EL (cell line): ENCODE measurements at regions not wholly inside any gene's neighbourhood (a gene's known extent, or its start where the extent isn't known, plus 50 kb on each side); places are given as distances from the start of the nearest gene placed in this dataset.
"Not testable (repeated sequence)": the region's sequence is repeated elsewhere in the genome, so short reads cannot be mapped to it uniquely, and the experiment has no call there.

Experiments
- DNase-seq: peaks from one replicate; pipeline ENCODE4 v3.0.0-alpha.2; 2016

- no peak for DNase-seq
These were observed 406.9 kb upstream of the SOX5 start for GRCh38 chr12:24356240-24356804.

- DNase-seq: no peak
These were observed 402.9 kb upstream of the SOX5 start for GRCh38 chr12:24352363-24352762.

GRCh38 chr12:24349051-24349799 lies 399.8 kb upstream of the SOX5 start:
- DNase-seq: no peak

GRCh38 chr12:24348180-24348579 lies 398.7 kb upstream of the SOX5 start:
- not testable (repeated sequence) for DNase-seq

- DNase-seq: no peak
These were observed 378.8 kb upstream of the SOX5 start for GRCh38 chr12:24328261-24328660.

- DNase-seq: no peak
These were observed 375.9 kb upstream of the SOX5 start for GRCh38 chr12:24325331-24325730.

GRCh38 chr12:24307716-24308335 lies 358.4 kb upstream of the SOX5 start:
- no peak for DNase-seq

- no peak for DNase-seq
These were observed 357.7 kb upstream of the SOX5 start for GRCh38 chr12:24307153-24307552.

- DNase-seq: no peak
These were observed 356.5 kb upstream of the SOX5 start for GRCh38 chr12:24306001-24306400.

- DNase-seq: no peak
These were observed 354.8 kb upstream of the SOX5 start for GRCh38 chr12:24304285-24304684.

GRCh38 chr12:24302708-24303107 lies 353.2 kb upstream of the SOX5 start:
- no peak for DNase-seq

- no peak for DNase-seq
These were observed 348.0 kb upstream of the SOX5 start for GRCh38 chr12:24297516-24297915.

- DNase-seq: no peak
These were observed 344.1 kb upstream of the SOX5 start for GRCh38 chr12:24293549-24293948.

GRCh38 chr12:24287963-24288362 lies 338.5 kb upstream of the SOX5 start:
- no peak for DNase-seq

GRCh38 chr12:24285448-24285847 lies 336.0 kb upstream of the SOX5 start:
- no peak for DNase-seq

GRCh38 chr12:24281341-24281740 lies 331.9 kb upstream of the SOX5 start:
- no peak for DNase-seq

- DNase-seq: no peak
These were observed 330.8 kb upstream of the SOX5 start for GRCh38 chr12:24280056-24280842.

- no peak for DNase-seq
These were observed 329.4 kb upstream of the SOX5 start for GRCh38 chr12:24278832-24279231.

GRCh38 chr12:24270965-24271364 lies 321.5 kb upstream of the SOX5 start:
- DNase-seq: no peak

GRCh38 chr12:24270464-24270863 lies 321.0 kb upstream of the SOX5 start:
- DNase-seq: no peak

- no peak for DNase-seq
These were observed 319.3 kb upstream of the SOX5 start for GRCh38 chr12:24268663-24269186.

- DNase-seq: no peak
These were observed 317.5 kb upstream of the SOX5 start for GRCh38 chr12:24266982-24267381.

GRCh38 chr12:24256684-24257083 lies 307.2 kb upstream of the SOX5 start:
- DNase-seq: no peak
